ENCODE measurements at regions not wholly inside any gene's neighbourhood (a gene's known extent, or its start where the extent isn't known, plus 50 kb on each side); places are given as distances from the start of the nearest gene placed in this dataset.

DNA sequence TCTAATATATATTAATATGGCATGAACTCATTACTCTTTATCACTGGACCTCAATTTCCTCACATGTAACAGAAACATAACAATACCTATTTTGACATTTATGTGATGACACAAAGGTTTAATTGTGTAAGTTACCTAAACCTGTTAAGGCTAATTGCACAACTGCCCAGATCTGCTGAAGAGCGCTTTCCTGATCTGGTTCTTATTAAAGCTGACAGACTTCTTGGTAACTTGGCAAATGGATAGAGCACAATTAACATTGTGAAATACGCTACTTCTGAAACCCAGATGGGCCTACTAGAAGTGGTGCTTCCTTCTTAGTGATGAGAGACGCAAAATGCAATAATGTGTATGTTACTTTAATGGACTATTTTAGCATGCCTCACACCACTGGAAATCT, 1767.2 kb upstream of the RAG2 start:
- TF ChIP-seq, protein P1, sequence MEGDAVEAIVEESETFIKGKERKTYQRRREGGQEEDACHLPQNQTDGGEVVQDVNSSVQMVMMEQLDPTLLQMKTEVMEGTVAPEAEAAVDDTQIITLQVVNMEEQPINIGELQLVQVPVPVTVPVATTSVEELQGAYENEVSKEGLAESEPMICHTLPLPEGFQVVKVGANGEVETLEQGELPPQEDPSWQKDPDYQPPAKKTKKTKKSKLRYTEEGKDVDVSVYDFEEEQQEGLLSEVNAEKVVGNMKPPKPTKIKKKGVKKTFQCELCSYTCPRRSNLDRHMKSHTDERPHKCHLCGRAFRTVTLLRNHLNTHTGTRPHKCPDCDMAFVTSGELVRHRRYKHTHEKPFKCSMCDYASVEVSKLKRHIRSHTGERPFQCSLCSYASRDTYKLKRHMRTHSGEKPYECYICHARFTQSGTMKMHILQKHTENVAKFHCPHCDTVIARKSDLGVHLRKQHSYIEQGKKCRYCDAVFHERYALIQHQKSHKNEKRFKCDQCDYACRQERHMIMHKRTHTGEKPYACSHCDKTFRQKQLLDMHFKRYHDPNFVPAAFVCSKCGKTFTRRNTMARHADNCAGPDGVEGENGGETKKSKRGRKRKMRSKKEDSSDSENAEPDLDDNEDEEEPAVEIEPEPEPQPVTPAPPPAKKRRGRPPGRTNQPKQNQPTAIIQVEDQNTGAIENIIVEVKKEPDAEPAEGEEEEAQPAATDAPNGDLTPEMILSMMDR (conservative IDR thresholded peaks at IDR 0.05): no peak
- Histone ChIP-seq H2AFZ (ENCODE audit: low read length) (no peak overlapping the region), H3K27ac (ENCODE audit: insufficient read length, low read depth, low read length) (no peak overlapping the region), H4K91ac (ENCODE audit: insufficient read length, low read depth, low read length) (no peak overlapping the region), H3K23ac (ENCODE audit: insufficient read length, low read depth, low read length) (no peak overlapping the region), H2BK5ac (ENCODE audit: insufficient read length, low read length) (no peak overlapping the region), H3K27me3 (ENCODE audit: insufficient read depth, low read length) (no peaks in the 10 kb centered on the region), H2BK12ac (ENCODE audit: insufficient read length, low read depth, low read length) (no peak overlapping the region), H4K20me1 (ENCODE audit: control insufficient read depth, insufficient read depth, insufficient read length) (no peaks in the 10 kb centered on the region), H4K8ac (replicated peaks; ENCODE audit: insufficient read length, low read depth, low read length) (no peak overlapping the region), H3K14ac (ENCODE audit: insufficient read depth, low read length) (no peak overlapping the region), H3K56ac (ENCODE audit: insufficient read length, low read depth, low read length) (no peak overlapping the region), H3K4ac (ENCODE audit: low read depth, low read length) (no peak overlapping the region), H3K18ac (ENCODE audit: insufficient read length, low read depth, low read length) (no peak overlapping the region), H2AK5ac (ENCODE audit: insufficient read length, low read length) (no peak overlapping the region), H2BK20ac (ENCODE audit: low read depth, low read length, poor library complexity, severe bottlenecking) (no peak overlapping the region), H4K5ac (ENCODE audit: insufficient read length, low read depth, low read length) (no peak overlapping the region), H3K4me2 (ENCODE audit: insufficient read depth, insufficient read length, low read length) (no peak overlapping the region), H3T11ph (ENCODE audit: low read length) (no peak overlapping the region), H3K9ac (ENCODE audit: extremely low read depth, insufficient read length, low read length) (no peak overlapping the region), H3K23me2 (ENCODE audit: insufficient read length, low read depth, low read length, poor library complexity, severe bottlenecking) (no peaks in the 10 kb centered on the region), H3K4me1 (ENCODE audit: insufficient read depth, low read length) (no peaks in the 10 kb centered on the region; the same call in 1 of the 2 replicates), H3K9me3 (ENCODE audit: control insufficient read depth, low read depth, low read length) (no peaks in the 10 kb centered on the region), H2BK120ac (ENCODE audit: low read depth, low read length, poor library complexity, severe bottlenecking) (no peak overlapping the region), H3K79me1 (ENCODE audit: insufficient read depth, low read depth, low read length, poor library complexity, severe bottlenecking) (no peaks in the 10 kb centered on the region), H2BK15ac (ENCODE audit: low read depth, low read length) (no peak overlapping the region), H3K79me2 (ENCODE audit: insufficient read depth, low read length) (no peaks in the 10 kb centered on the region)
- no CpG with 5 or more reads among the region's 3 CpGs for WGBS (ENCODE audit: extremely low coverage, insufficient read length, low lambda C conversion rate)
- Mint-ChIP-seq H3K4me1 (no peaks in the 10 kb centered on the region), H3K27ac (no peak overlapping the region), H3K4me3 (no peak overlapping the region), H3K9me3 (no peaks in the 10 kb centered on the region), H3K27me3 (ENCODE audit: low read depth) (no peaks in the 10 kb centered on the region), H3K36me3 (ENCODE audit: insufficient read depth in 1 of 3, low read depth in 3 of 3) (no peaks in the 10 kb centered on the region)
- DNase-seq: no peak
